Panc1 (cell line): ENCODE measurements at regions not wholly inside any gene's neighbourhood (a gene's known extent, or its start where the extent isn't known, plus 50 kb on each side); places are given as distances from the start of the nearest gene placed in this dataset.

Source experiments
- CTCF ChIP-seq: fragments of 450-650 bp; IDR thresholded peaks from 2 replicates; pipeline ENCODE4 v1.5.1; 2017; ENCODE audit warnings: mild to moderate bottlenecking
- POLR2AphosphoS5 ChIP-seq: IDR thresholded peaks from 2 replicates; pipeline ENCODE4 v1.6.1; 2012; ENCODE audit warnings: mild to moderate bottlenecking, low read depth, low read length, moderate library complexity
- SIN3A ChIP-seq: IDR thresholded peaks from 2 replicates; pipeline ENCODE4 v1.6.1; 2012; ENCODE audit warnings: low read depth, mild to moderate bottlenecking, low read length, moderate library complexity, borderline replicate concordance; ENCODE audit not compliant: insufficient read depth
- TCF7L2 ChIP-seq: IDR thresholded peaks from 2 replicates; pipeline ENCODE4 v1.6.1; 2011; ENCODE audit warnings: mild to moderate bottlenecking, low read depth, low read length, inconsistent platforms
- TF ChIP-seq, protein P1 (sequence below), 2 experiments: IDR thresholded peaks; 2 replicates each; pipeline ENCODE4 v1.6.1; 2011 to 2012; ENCODE audit warnings: low read depth in 2 of 2, control low read depth in 1 of 2, low read length in 1 of 2, mild to moderate bottlenecking in 1 of 2, moderate library complexity in 1 of 2; ENCODE audit not compliant: insufficient read depth in 1 of 2

- TF ChIP-seq POLR2AphosphoS5 (no peak), CTCF (no peak), SIN3A (no peak), TCF7L2 (no peak)
- TF ChIP-seq, protein P1, sequence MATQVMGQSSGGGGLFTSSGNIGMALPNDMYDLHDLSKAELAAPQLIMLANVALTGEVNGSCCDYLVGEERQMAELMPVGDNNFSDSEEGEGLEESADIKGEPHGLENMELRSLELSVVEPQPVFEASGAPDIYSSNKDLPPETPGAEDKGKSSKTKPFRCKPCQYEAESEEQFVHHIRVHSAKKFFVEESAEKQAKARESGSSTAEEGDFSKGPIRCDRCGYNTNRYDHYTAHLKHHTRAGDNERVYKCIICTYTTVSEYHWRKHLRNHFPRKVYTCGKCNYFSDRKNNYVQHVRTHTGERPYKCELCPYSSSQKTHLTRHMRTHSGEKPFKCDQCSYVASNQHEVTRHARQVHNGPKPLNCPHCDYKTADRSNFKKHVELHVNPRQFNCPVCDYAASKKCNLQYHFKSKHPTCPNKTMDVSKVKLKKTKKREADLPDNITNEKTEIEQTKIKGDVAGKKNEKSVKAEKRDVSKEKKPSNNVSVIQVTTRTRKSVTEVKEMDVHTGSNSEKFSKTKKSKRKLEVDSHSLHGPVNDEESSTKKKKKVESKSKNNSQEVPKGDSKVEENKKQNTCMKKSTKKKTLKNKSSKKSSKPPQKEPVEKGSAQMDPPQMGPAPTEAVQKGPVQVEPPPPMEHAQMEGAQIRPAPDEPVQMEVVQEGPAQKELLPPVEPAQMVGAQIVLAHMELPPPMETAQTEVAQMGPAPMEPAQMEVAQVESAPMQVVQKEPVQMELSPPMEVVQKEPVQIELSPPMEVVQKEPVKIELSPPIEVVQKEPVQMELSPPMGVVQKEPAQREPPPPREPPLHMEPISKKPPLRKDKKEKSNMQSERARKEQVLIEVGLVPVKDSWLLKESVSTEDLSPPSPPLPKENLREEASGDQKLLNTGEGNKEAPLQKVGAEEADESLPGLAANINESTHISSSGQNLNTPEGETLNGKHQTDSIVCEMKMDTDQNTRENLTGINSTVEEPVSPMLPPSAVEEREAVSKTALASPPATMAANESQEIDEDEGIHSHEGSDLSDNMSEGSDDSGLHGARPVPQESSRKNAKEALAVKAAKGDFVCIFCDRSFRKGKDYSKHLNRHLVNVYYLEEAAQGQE (IDR thresholded peaks at IDR 0.05; ENCODE audit: insufficient read depth in 1 of 2, low read depth in 2 of 2, low read length in 1 of 2) = no peak
Measured at GRCh38 chr19:30207357-30207756, 164.8 kb upstream of the ZNF536 start.
